ENCODE measurements at regions not wholly inside any gene's neighbourhood (a gene's known extent, or its start where the extent isn't known, plus 50 kb on each side); places are given as distances from the start of the nearest gene placed in this dataset.

- no peak for TF ChIP-seq CTCF (IDR thresholded peaks at IDR 0.05; ENCODE audit: extremely low read depth, low read depth, low read length)
- DNase-seq (ENCODE audit: insufficient read length, low spot score, missing footprints), result no peak
- Histone ChIP-seq H3K4me2 (ENCODE audit: insufficient read depth, low read length) (no peak overlapping the region), H3K4me3 (ENCODE audit: insufficient read depth, low read length) (no peak overlapping the region), H3K27me3 (ENCODE audit: insufficient read depth, low read length) (no peaks in the 10 kb centered on the region), H4K20me1 (ENCODE audit: insufficient read depth, low read length) (no peaks in the 10 kb centered on the region), H3K4me1 (ENCODE audit: insufficient read depth, low read length) (no peaks in the 10 kb centered on the region), H3K27ac (ENCODE audit: low read depth, low read length) (no peak overlapping the region), H3K79me2 (ENCODE audit: insufficient read depth, low read length) (no peaks in the 10 kb centered on the region), H3K9me3 (ENCODE audit: low read depth, low read length) (no peaks in the 10 kb centered on the region), H2AFZ (ENCODE audit: low read length) (no peak overlapping the region), H3K36me3 (ENCODE audit: insufficient read depth, low read length) (no peaks in the 10 kb centered on the region)
Measured at GRCh38 chr2:186405842-186406241, 80.2 kb upstream of the ZC3H15 start.

- no peaks in the 10 kb centered on the region for H3K9me3 ChIP-seq (ENCODE audit: low read depth, low read length)
- no peak overlapping the region for H3K27ac ChIP-seq (ENCODE audit: low read depth, low read length)
- no peak overlapping the region for H2AFZ ChIP-seq (ENCODE audit: low read length)
- H3K4me2 ChIP-seq (ENCODE audit: insufficient read depth, low read length), result no peak overlapping the region
- no peak for DNase-seq (ENCODE audit: insufficient read length, low spot score, missing footprints)
- no peaks in the 10 kb centered on the region for H3K27me3 ChIP-seq (ENCODE audit: insufficient read depth, low read length)
- no peak for TF ChIP-seq CTCF (IDR thresholded peaks at IDR 0.05; ENCODE audit: extremely low read depth, low read depth, low read length)
- no peaks in the 10 kb centered on the region for H3K4me1 ChIP-seq (ENCODE audit: insufficient read depth, low read length)
- H3K36me3 ChIP-seq (ENCODE audit: insufficient read depth, low read length), result no peaks in the 10 kb centered on the region
- no peaks in the 10 kb centered on the region for H3K79me2 ChIP-seq (ENCODE audit: insufficient read depth, low read length)
- H3K4me3 ChIP-seq (ENCODE audit: insufficient read depth, low read length), result no peak overlapping the region
- H4K20me1 ChIP-seq (ENCODE audit: insufficient read depth, low read length), result no peaks in the 10 kb centered on the region
Measured at GRCh38 chr2:186407611-186408010, 78.4 kb upstream of the ZC3H15 start.

- Histone ChIP-seq H3K27ac (ENCODE audit: low read depth, low read length) (no peak overlapping the region), H3K27me3 (ENCODE audit: insufficient read depth, low read length) (no peaks in the 10 kb centered on the region), H3K4me2 (ENCODE audit: insufficient read depth, low read length) (no peak overlapping the region), H3K4me3 (ENCODE audit: insufficient read depth, low read length) (no peak overlapping the region), H2AFZ (ENCODE audit: low read length) (no peak overlapping the region), H3K4me1 (ENCODE audit: insufficient read depth, low read length) (no peaks in the 10 kb centered on the region), H3K36me3 (ENCODE audit: insufficient read depth, low read length) (no peaks in the 10 kb centered on the region), H3K9me3 (ENCODE audit: low read depth, low read length) (no peaks in the 10 kb centered on the region), H4K20me1 (ENCODE audit: insufficient read depth, low read length) (no peaks in the 10 kb centered on the region), H3K79me2 (ENCODE audit: insufficient read depth, low read length) (no peaks in the 10 kb centered on the region)
- DNase-seq (ENCODE audit: insufficient read length, low spot score, missing footprints), result no peak
- no peak for TF ChIP-seq CTCF (IDR thresholded peaks at IDR 0.05; ENCODE audit: extremely low read depth, low read depth, low read length)
Measured at GRCh38 chr2:186410802-186411201, 75.3 kb upstream of the ZC3H15 start.

- H3K27ac ChIP-seq (ENCODE audit: low read depth, low read length), result peak overlapping the region; percentile 26
- H3K4me2 ChIP-seq (ENCODE audit: insufficient read depth, low read length), result peak overlapping the region; percentile 14
- H3K27me3 ChIP-seq (ENCODE audit: insufficient read depth, low read length), result no peaks in the 10 kb centered on the region
- no peak overlapping the region for H2AFZ ChIP-seq (ENCODE audit: low read length)
- no peaks in the 10 kb centered on the region for H3K36me3 ChIP-seq (ENCODE audit: insufficient read depth, low read length)
- no peak overlapping the region for H3K4me3 ChIP-seq (ENCODE audit: insufficient read depth, low read length)
- no peaks in the 10 kb centered on the region for H3K9me3 ChIP-seq (ENCODE audit: low read depth, low read length)
- no peaks in the 10 kb centered on the region for H3K79me2 ChIP-seq (ENCODE audit: insufficient read depth, low read length)
- no peak for TF ChIP-seq CTCF (IDR thresholded peaks at IDR 0.05; ENCODE audit: extremely low read depth, low read depth, low read length)
- no peaks in the 10 kb centered on the region for H4K20me1 ChIP-seq (ENCODE audit: insufficient read depth, low read length)
- peak; percentile 53 for DNase-seq (ENCODE audit: insufficient read length, low spot score, missing footprints)
- no peaks in the 10 kb centered on the region for H3K4me1 ChIP-seq (ENCODE audit: insufficient read depth, low read length)
Measured at GRCh38 chr2:186422226-186422625, 63.8 kb upstream of the ZC3H15 start.

Measured in osteoblast (primary cell).